Small intestine (tissue), 7 donors: ENCODE measurements at regions not wholly inside any gene's neighbourhood (a gene's known extent, or its start where the extent isn't known, plus 50 kb on each side); places are given as distances from the start of the nearest gene placed in this dataset.

Source experiments
- DNase-seq, 2 donors: peaks; one replicate each; pipeline versions ENCODE4 v3.0.0 to v3.0.0-alpha.2; 2013
- FAIRE-seq: peaks from 2 replicates; lab custom pipeline; 2012; peaks lifted over from hg19 to GRCh38; lab: Jason Lieb, UNC
- H3K27ac ChIP-seq, 3 donors: one replicate each; pipeline ENCODE4 v1.5.1; 2013; ENCODE audit warnings: low read length in 2 of 3, mild to moderate bottlenecking in 2 of 3, control low read depth in 1 of 3, inconsistent platforms in 1 of 3, low read depth in 1 of 3, moderate library complexity in 1 of 3
- H3K27me3 ChIP-seq, 3 donors: one replicate each; pipeline ENCODE4 v1.6.1; 2013; ENCODE audit warnings: low read length in 3 of 3, inconsistent platforms in 1 of 3; ENCODE audit not compliant: control insufficient read depth in 3 of 3, insufficient read depth in 3 of 3
- H3K36me3 ChIP-seq, 3 donors: one replicate each; pipeline ENCODE4 v1.6.1; 2013; ENCODE audit warnings: low read length in 3 of 3, inconsistent platforms in 1 of 3, low read depth in 1 of 3, mild to moderate bottlenecking in 1 of 3, moderate library complexity in 1 of 3; ENCODE audit not compliant: control insufficient read depth in 3 of 3, insufficient read depth in 2 of 3
- H3K4me1 ChIP-seq, 3 donors: one replicate each; pipeline ENCODE4 v1.6.1; 2013; ENCODE audit warnings: low read length in 2 of 3, inconsistent platforms in 1 of 3, low read depth in 1 of 3, mild to moderate bottlenecking in 1 of 3, moderate library complexity in 1 of 3; ENCODE audit not compliant: control insufficient read depth in 3 of 3, insufficient read depth in 2 of 3
- H3K4me3 ChIP-seq, 3 donors: one replicate each; pipeline ENCODE4 v1.5.1; 2013; ENCODE audit warnings: low read length in 3 of 3, control low read depth in 1 of 3, inconsistent platforms in 1 of 3, low read depth in 1 of 3, mild to moderate bottlenecking in 1 of 3, moderate library complexity in 1 of 3
- H3K9me3 ChIP-seq, 2 donors: one replicate each; pipeline ENCODE4 v1.6.1; 2013; ENCODE audit warnings: low read depth in 1 of 2, low read length in 1 of 2; ENCODE audit not compliant: control insufficient read depth in 2 of 2, insufficient read depth in 1 of 2
- WGBS, 3 donors: extraction: QIAGEN DNeasy Blood & Tissue Kit; methylation state at CpG; one replicate each; pipeline ENCODE4 v1.1.7; 2013; 5-methylcytosine and 5-hydroxymethylcytosine counted together
- donor health status: healthy with polysubstance abuse.
- donor health status: control.
- donor health status: control.
- donor health status: Bipolar disorder and iron deficiency.
- donor health status: healthy.

DNA sequence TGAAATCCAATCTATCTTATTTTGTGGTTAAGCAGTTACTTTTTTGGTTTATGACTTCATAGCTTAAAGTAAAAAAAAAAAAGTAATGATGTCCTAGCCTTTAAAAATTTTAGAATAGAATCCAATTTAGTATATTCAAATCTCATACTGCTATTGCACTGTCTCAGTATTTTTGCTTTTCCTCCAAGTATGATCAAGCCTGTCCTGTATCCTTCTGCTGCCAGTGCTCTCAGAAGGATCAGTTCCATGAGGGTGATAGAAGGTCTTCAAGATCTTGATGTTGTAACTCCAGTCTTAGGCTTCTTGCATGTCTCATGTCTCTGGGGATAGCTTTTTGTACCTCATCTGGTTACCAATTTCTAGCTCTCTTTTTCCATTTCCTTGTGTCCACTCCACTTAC is 324.2 kb upstream of the FAR2 start:
- Histone ChIP-seq H3K4me1 (no peaks in the 10 kb centered on the region), H3K27me3 (no peaks in the 10 kb centered on the region), H3K4me3 (no peak overlapping the region), H3K36me3 (no peaks in the 10 kb centered on the region), H3K27ac (no peak overlapping the region), H3K9me3 (no peaks in the 10 kb centered on the region)
- DNase-seq = no peak
- no peak for FAIRE-seq

- Histone ChIP-seq H3K4me1 (no peaks in the 10 kb centered on the region), H3K9me3 (no peaks in the 10 kb centered on the region), H3K4me3 (no peak overlapping the region), H3K36me3 (no peaks in the 10 kb centered on the region), H3K27ac (no peak overlapping the region), H3K27me3 (no peaks in the 10 kb centered on the region)
- FAIRE-seq (no peak), DNase-seq (no peak)
These were observed 322.3 kb upstream of the FAR2 start for GRCh38 chr12:28826766-28827165.

DNA sequence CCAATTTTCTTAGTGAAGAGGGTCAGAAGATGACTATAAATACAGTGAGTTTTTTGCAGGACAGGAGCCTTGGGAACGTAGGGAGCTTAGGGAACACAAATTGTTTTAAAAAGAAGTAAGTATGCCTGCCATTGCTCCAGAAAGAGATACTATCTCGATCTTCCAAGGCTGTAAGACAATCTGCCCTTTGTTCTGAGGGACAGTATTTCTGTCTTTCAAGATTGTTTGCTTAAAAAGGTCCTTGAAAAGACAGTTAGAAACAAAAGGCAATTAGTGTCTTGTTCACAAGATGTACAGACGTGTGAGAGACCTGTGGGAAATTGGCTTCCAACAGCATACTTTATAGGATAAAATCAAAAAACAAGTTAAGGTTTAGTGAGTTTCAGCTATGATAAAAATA is 321.2 kb upstream of the FAR2 start:
- WGBS, 3 donors = 8 to 32% (median 22%) methylated on average over 3 of the region's 3 CpGs
- no peak for FAIRE-seq
- no peaks in the 10 kb centered on the region for H3K4me1 ChIP-seq
- no peaks in the 10 kb centered on the region for H3K36me3 ChIP-seq
- no peak overlapping the region for H3K27ac ChIP-seq
- no peak overlapping the region for H3K4me3 ChIP-seq
- DNase-seq = no peak
- no peaks in the 10 kb centered on the region for H3K9me3 ChIP-seq
- no peaks in the 10 kb centered on the region for H3K27me3 ChIP-seq

DNA sequence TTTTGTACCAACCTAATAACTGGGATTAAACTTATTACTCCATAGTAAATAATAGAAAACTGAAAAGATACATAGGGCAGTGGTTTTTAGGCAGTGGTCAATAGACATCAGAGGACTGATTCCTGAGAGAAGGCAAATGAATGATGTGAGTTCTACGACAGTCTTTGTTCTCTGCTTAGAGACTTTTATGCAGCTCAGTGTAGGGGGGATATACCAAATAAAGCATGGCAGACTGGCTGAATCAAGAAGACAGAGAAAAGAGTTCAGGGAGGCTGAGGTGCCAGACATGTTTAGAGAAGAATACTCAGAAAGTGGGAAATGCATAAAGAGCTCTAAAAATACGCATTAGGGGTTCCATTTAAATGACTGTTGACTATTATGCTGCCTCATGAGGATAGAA is 320.8 kb upstream of the FAR2 start:
- Histone ChIP-seq H3K36me3 (no peaks in the 10 kb centered on the region), H3K4me1 (no peaks in the 10 kb centered on the region), H3K9me3 (no peaks in the 10 kb centered on the region), H3K4me3 (no peak overlapping the region), H3K27me3 (no peaks in the 10 kb centered on the region), H3K27ac (no peak overlapping the region)
- no peak for FAIRE-seq
- 87 to 95% (median 89%) methylated on average over 2 of the region's 2 CpGs for WGBS, 3 donors
- DNase-seq = no peak

GRCh38 chr12:28830491-28830890 is 318.6 kb upstream of the FAR2 start:
- no peak for DNase-seq
- Histone ChIP-seq H3K9me3 (no peaks in the 10 kb centered on the region), H3K27me3 (no peaks in the 10 kb centered on the region), H3K27ac (no peak overlapping the region), H3K4me1 (no peaks in the 10 kb centered on the region), H3K36me3 (no peaks in the 10 kb centered on the region), H3K4me3 (no peak overlapping the region)
- 81 to 86% (median 83%) methylated on average over 11 of the region's 11 CpGs for WGBS, 3 donors
- no peak for FAIRE-seq

DNA sequence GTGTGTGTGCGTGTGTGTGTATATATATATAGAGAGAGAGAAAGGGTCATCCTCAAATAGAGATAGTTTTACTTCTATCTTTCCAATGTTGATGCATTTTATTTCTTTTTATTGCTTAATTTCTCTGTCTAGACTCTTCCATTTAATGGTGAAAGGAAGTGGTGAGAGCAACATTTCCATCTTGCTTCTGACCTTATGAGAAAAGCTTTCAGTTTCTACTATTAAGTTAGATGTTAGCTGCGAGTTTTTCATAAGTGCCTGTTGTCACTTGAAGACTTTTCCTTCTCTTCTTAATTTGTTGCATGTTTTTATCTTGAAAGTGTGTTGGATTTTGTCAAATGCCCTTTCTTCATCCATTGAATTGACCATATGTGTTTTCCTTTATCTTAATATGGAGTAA is 304.4 kb upstream of the FAR2 start:
- no peak overlapping the region for H3K4me3 ChIP-seq
- H3K4me1 ChIP-seq = no peaks in the 10 kb centered on the region
- WGBS, 3 donors = 20 to 60% (median 21%) methylated on average over 2 of the region's 2 CpGs
- no peak overlapping the region for H3K27ac ChIP-seq
- FAIRE-seq (no peak), DNase-seq (no peak)
- H3K9me3 ChIP-seq = no peaks in the 10 kb centered on the region
- no peaks in the 10 kb centered on the region for H3K27me3 ChIP-seq
- no peaks in the 10 kb centered on the region for H3K36me3 ChIP-seq

DNA sequence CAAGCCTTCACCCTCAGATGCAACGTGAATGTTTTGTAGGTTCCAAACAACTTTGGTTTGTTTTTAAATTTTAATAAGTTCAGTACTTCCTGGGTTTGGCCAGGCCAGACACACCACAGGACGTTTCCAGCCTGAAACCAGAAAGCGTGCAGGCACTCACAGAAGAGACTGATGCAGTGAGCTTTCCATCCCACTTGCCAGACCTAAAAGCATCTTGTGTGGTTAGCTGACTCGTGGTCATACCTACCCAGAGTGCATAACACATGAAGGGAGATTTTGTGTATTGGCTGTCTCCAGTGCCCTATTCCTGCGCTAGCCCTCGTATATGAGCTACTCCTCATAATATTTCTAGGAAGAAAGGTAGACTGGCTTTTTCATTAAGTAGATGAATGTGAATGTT is 297.3 kb upstream of the FAR2 start:
- no peak overlapping the region for H3K27ac ChIP-seq
- H3K4me1 ChIP-seq = no peaks in the 10 kb centered on the region
- DNase-seq (no peak), FAIRE-seq (no peak)
- no peaks in the 10 kb centered on the region for H3K27me3 ChIP-seq
- no peaks in the 10 kb centered on the region for H3K36me3 ChIP-seq
- H3K9me3 ChIP-seq = no peaks in the 10 kb centered on the region
- 70 to 77% (median 72%) methylated on average over 6 of the region's 6 CpGs for WGBS, 3 donors
- no peak overlapping the region for H3K4me3 ChIP-seq

- FAIRE-seq (no peak), DNase-seq (no peak)
- no peak overlapping the region for H3K4me3 ChIP-seq
- no peaks in the 10 kb centered on the region for H3K27me3 ChIP-seq
- H3K4me1 ChIP-seq = no peaks in the 10 kb centered on the region
- H3K9me3 ChIP-seq = no peaks in the 10 kb centered on the region
- H3K27ac ChIP-seq = no peak overlapping the region
- 31 to 54% (median 42%) methylated on average over 4 of the region's 4 CpGs for WGBS, 3 donors
- H3K36me3 ChIP-seq = no peaks in the 10 kb centered on the region
These were observed 293.2 kb upstream of the FAR2 start for GRCh38 chr12:28855761-28856310.

DNA sequence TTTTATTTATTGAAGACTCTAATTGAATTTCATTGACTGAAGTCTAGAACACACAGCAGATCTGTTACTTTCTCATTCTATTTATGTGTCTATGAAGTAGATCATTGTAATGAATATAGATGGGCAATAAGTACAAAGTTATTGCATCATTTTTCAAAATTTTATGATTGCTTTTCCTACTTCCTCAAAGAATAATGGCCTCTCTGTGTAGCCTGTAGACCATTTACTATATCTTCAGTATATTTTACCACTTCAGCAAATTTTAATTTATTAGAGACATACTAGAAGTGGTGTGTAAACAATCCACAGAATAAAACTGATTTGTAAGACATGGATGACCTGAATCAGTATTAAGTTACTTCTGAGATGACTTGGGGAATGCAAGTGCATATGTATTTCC is 291.7 kb upstream of the FAR2 start:
- H3K36me3 ChIP-seq = no peaks in the 10 kb centered on the region

More for the DNA sequence above, 291.7 kb upstream of the FAR2 start:
- Histone ChIP-seq H3K27me3 (no peaks in the 10 kb centered on the region), H3K27ac (no peak overlapping the region), H3K4me1 (no peaks in the 10 kb centered on the region), H3K4me3 (no peak overlapping the region), H3K9me3 (no peaks in the 10 kb centered on the region)
- no peak for FAIRE-seq
- no peak for DNase-seq
